Renal cortex interstitium (tissue), 11 donors: ENCODE measurements at regions not wholly inside any gene's neighbourhood (a gene's known extent, or its start where the extent isn't known, plus 50 kb on each side); places are given as distances from the start of the nearest gene placed in this dataset.

Experiments used
- DNase-seq, 11 donors: peaks; one replicate each; pipeline ENCODE4 v3.0.0-alpha.2; 2013; ENCODE audit warnings: low read depth in 9 of 11, low spot score in 4 of 11; ENCODE audit errors: extremely low read depth in 1 of 11

- DNase-seq = no peak
Observed at GRCh38 chr9:121567500-121568342, 68.1 kb upstream of the GGTA1 start.

GRCh38 chr9:121568343-121569265, 69.0 kb upstream of the GGTA1 start:
- DNase-seq = no peak

- DNase-seq = no peak
Observed at GRCh38 chr9:121569266-121569648, 69.6 kb upstream of the GGTA1 start.

GRCh38 chr9:121572581-121572980, 72.9 kb upstream of the GGTA1 start:
- DNase-seq = no peak

- no peak for DNase-seq
Observed at GRCh38 chr9:121573717-121574485, 74.3 kb upstream of the GGTA1 start.

GRCh38 chr9:121574774-121575519, 75.3 kb upstream of the GGTA1 start:
- no peak for DNase-seq

GRCh38 chr9:121576281-121577075, 75.0 kb upstream of the DAB2IP start:
- no peak for DNase-seq

GRCh38 chr9:121577166-121577565, 74.3 kb upstream of the DAB2IP start:
- DNase-seq = no peak

GRCh38 chr9:121577572-121577971, 73.9 kb upstream of the DAB2IP start:
- no peak for DNase-seq

GRCh38 chr9:121581786-121582600, 69.4 kb upstream of the DAB2IP start:
- DNase-seq = no peak

GRCh38 chr9:121582641-121583040, 68.8 kb upstream of the DAB2IP start:
- DNase-seq = no peak

- DNase-seq = no peak
Observed at GRCh38 chr9:121584421-121584820, 67.0 kb upstream of the DAB2IP start.

- no peak for DNase-seq
Observed at GRCh38 chr9:121587863-121588262, 63.6 kb upstream of the DAB2IP start.

- DNase-seq = no peak
Observed at GRCh38 chr9:121589986-121590385, 61.4 kb upstream of the DAB2IP start.

GRCh38 chr9:121592265-121592664, 59.2 kb upstream of the DAB2IP start:
- no peak for DNase-seq

- DNase-seq = no peak
Observed at GRCh38 chr9:121593066-121593465, 58.4 kb upstream of the DAB2IP start.

- DNase-seq = no peak
Observed at GRCh38 chr9:121596515-121596914, 54.9 kb upstream of the DAB2IP start.
